ENCODE measurements at regions not wholly inside any gene's neighbourhood (a gene's known extent, or its start where the extent isn't known, plus 50 kb on each side); places are given as distances from the start of the nearest gene placed in this dataset.

- DNase-seq = no peak
- no peak overlapping the region for H4K91ac ChIP-seq (ENCODE audit: insufficient read length, low read depth, low read length)
- H2AK5ac ChIP-seq (ENCODE audit: insufficient read length, low read length) = no peak overlapping the region
- H2BK120ac ChIP-seq (ENCODE audit: low read depth, low read length, poor library complexity, severe bottlenecking) = no peak overlapping the region
- no peaks in the 10 kb centered on the region for H3K23me2 ChIP-seq (ENCODE audit: insufficient read length, low read depth, low read length, poor library complexity, severe bottlenecking)
- no peaks in the 10 kb centered on the region for H3K4me1 ChIP-seq (ENCODE audit: insufficient read depth, low read length)
- H3K9me3 Mint-ChIP-seq = no peaks in the 10 kb centered on the region
- no peak for TF ChIP-seq CTCF (conservative IDR thresholded peaks at IDR 0.05)
- H3K56ac ChIP-seq (ENCODE audit: insufficient read length, low read depth, low read length) = no peak overlapping the region
- no peak overlapping the region for H3K4me3 Mint-ChIP-seq
- H2BK15ac ChIP-seq (ENCODE audit: low read depth, low read length) = no peak overlapping the region
- H4K5ac ChIP-seq (ENCODE audit: insufficient read length, low read depth, low read length) = no peak overlapping the region
- no peaks in the 10 kb centered on the region for H3K27me3 ChIP-seq (ENCODE audit: insufficient read depth, low read length)
- no peaks in the 10 kb centered on the region for H3K79me2 ChIP-seq (ENCODE audit: insufficient read depth, low read length)
- WGBS (ENCODE audit: extremely low coverage, insufficient read length, low lambda C conversion rate) = no CpG with 5 or more reads among the region's 18 CpGs
- H2BK12ac ChIP-seq (ENCODE audit: insufficient read length, low read depth, low read length) = no peak overlapping the region
- H3K14ac ChIP-seq (ENCODE audit: insufficient read depth, low read length) = no peak overlapping the region
- H3K27ac Mint-ChIP-seq = peak overlapping the region in 1 of 3 experiments; percentile 36; a peak in 2 of 7 replicates
- no peak overlapping the region for H4K8ac ChIP-seq (replicated peaks; ENCODE audit: insufficient read length, low read depth, low read length)
- no peaks in the 10 kb centered on the region for H3K79me1 ChIP-seq (ENCODE audit: insufficient read depth, low read depth, low read length, poor library complexity, severe bottlenecking)
- H3K18ac ChIP-seq (ENCODE audit: insufficient read length, low read depth, low read length) = no peak overlapping the region
- H2BK5ac ChIP-seq (ENCODE audit: insufficient read length, low read length) = no peak overlapping the region
- no peak overlapping the region for H2AFZ ChIP-seq (ENCODE audit: low read length)
- no peaks in the 10 kb centered on the region for H3K36me3 Mint-ChIP-seq (ENCODE audit: insufficient read depth in 1 of 3, low read depth in 3 of 3)
- H3T11ph ChIP-seq (ENCODE audit: low read length) = no peak overlapping the region
- H3K4me2 ChIP-seq (ENCODE audit: insufficient read depth, insufficient read length, low read length) = no peak overlapping the region
- peaks cover 9% of the 10 kb centered on the region for H3K27me3 Mint-ChIP-seq (ENCODE audit: low read depth)
- H3K23ac ChIP-seq (ENCODE audit: insufficient read length, low read depth, low read length) = no peak overlapping the region
- no peak overlapping the region for H3K27ac ChIP-seq (ENCODE audit: insufficient read length, low read depth, low read length)
- H2BK20ac ChIP-seq (ENCODE audit: low read depth, low read length, poor library complexity, severe bottlenecking) = no peak overlapping the region
- no peaks in the 10 kb centered on the region for H3K9me3 ChIP-seq (ENCODE audit: control insufficient read depth, low read depth, low read length)
- H4K20me1 ChIP-seq (ENCODE audit: control insufficient read depth, insufficient read depth, insufficient read length) = no peaks in the 10 kb centered on the region
- peaks cover 8% of the 10 kb centered on the region in 2 experiments for H3K4me1 Mint-ChIP-seq
- H3K9ac ChIP-seq (ENCODE audit: extremely low read depth, insufficient read length, low read length) = no peak overlapping the region
- H3K4ac ChIP-seq (ENCODE audit: low read depth, low read length) = no peak overlapping the region
Observed at GRCh38 chr18:76558881-76559667, 64.0 kb upstream of the ZNF516 start.
